A673 (cell line): ENCODE measurements at regions not wholly inside any gene's neighbourhood (a gene's known extent, or its start where the extent isn't known, plus 50 kb on each side); places are given as distances from the start of the nearest gene placed in this dataset.

Experiments used
- CTCF ChIP-seq: fragments of 300-800, 200-600 bp; sonication (generic); conservative IDR thresholded peaks from 2 replicates; pipeline ENCODE4 v1.5.1; 2017; ENCODE audit warnings: low read depth, mild to moderate bottlenecking, antibody characterized with exemption, low read length, moderate library complexity, mixed read lengths
- EZH2 ChIP-seq: fragments of 200-600 bp; sonication (generic); IDR thresholded peaks from 2 replicates; pipeline ENCODE4 v1.6.1; 2017; ENCODE audit warnings: borderline replicate concordance, low read depth, mild to moderate bottlenecking, mixed read lengths, antibody characterized with exemption, low read length; ENCODE audit not compliant: poor library complexity, severe bottlenecking

- TF ChIP-seq CTCF: no peak
- TF ChIP-seq EZH2: no peak
These were observed 259.2 kb downstream of the C3orf38 start for GRCh38 chr3:88408935-88409334.
